Ramos (cell line): ENCODE measurements at regions not wholly inside any gene's neighbourhood (a gene's known extent, or its start where the extent isn't known, plus 50 kb on each side); places are given as distances from the start of the nearest gene placed in this dataset.
"Not testable (repeated sequence)": the region's sequence is repeated elsewhere in the genome, so short reads cannot be mapped to it uniquely, and the experiment has no call there.

ENCODE experiments used
- in situ Hi-C: fragments of 300-500 bp; cut with MboI; formaldehyde crosslinking; loops from one replicate; pipeline ENCODE4 v1.14.3; 2022; ENCODE audit warnings: low sequenced_read_pairs; ENCODE audit not compliant: unreplicated experiment

GRCh38 chr6:92024110-92024509 is 1395.2 kb downstream of the EPHA7 start:
- in situ Hi-C loops = no loop called here

DNA sequence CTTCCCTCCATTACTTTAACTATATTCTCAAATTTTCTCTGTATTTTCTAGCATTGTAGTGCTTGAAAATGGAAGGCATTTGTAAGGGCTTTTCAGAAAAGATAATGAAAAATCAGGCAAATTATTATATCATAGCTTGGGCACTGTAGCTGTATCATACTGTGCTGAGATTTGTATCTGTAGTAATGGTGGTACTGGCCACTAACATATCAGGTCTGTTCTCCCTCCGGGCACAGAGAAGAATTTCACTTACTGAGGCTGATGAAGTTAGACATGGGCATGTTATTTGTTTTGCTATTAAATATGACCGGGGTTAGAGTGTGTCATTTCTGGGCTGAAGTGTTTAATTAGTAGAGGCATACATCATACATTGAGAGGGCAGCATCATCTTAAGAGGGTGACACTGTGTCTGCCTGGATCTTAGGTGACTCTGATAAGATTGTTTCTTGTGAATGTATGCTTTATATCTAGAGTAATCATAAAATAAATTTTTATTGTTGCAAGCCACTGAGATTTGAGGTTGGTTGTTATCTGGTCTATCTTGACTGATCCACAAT is 1395.9 kb downstream of the EPHA7 start:
- in situ Hi-C loops = no loop called here

GRCh38 chr6:92011681-92012245 is 1407.6 kb downstream of the EPHA7 start:
- in situ Hi-C loops = no loop called here

GRCh38 chr6:92008757-92009502 is 1410.4 kb downstream of the EPHA7 start:
- in situ Hi-C loops = no loop called here

GRCh38 chr6:92000112-92000511 is 1413.2 kb upstream of the MAP3K7 start:
- in situ Hi-C loops = no loop called here

- in situ Hi-C loops = no loop called here
These were observed 1407.9 kb upstream of the MAP3K7 start for GRCh38 chr6:91994787-91995186.

- in situ Hi-C loops = no loop called here
These were observed 1395.7 kb upstream of the MAP3K7 start for GRCh38 chr6:91982559-91982958.

DNA sequence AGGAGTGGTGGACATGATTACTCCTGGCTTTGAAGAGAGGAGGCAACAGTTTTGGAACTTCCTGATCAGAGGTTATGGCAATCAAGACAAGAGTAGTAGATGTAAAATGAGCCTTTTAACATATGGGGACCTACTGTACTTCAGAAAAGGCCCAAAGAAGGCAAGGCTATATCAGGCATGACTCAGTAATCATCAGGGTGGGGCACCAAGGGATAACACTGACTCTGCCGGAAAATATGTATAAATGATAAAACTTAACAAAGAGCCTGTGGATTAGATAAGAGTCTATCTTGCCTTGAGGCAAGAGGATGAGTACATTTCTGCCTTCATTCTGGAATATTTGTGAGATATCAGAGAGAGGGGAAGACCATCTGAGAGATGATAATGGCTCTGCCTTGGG is 1389.9 kb upstream of the MAP3K7 start:
- in situ Hi-C loops = no loop called here

GRCh38 chr6:91970700-91971099 is 1383.8 kb upstream of the MAP3K7 start:
- in situ Hi-C loops = no loop called here

- in situ Hi-C loops = no loop called here
These were observed 1379.0 kb upstream of the MAP3K7 start for GRCh38 chr6:91965872-91966271.

GRCh38 chr6:91961671-91962070 is 1374.8 kb upstream of the MAP3K7 start:
- in situ Hi-C loops = no loop called here

GRCh38 chr6:91961236-91961635 is 1374.4 kb upstream of the MAP3K7 start:
- in situ Hi-C loops = no loop called here

DNA sequence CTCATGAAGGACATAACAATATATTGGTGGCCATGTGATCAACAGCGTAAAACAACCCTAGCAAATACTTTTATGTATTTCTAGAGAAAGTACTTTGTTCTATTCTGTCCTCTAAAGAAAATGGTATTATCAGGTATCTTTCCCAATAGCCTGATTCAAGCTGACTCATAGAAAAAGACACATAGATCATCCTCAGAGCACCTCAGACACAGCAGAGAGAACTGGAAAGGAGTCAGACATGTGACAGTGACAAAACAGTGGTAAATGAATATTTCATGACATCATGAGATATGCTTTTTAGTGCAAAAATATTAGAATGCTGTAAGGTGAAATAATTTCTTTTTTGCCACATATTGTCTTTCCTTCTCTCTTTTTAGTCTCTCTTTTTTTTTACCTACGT is 1355.0 kb upstream of the MAP3K7 start:
- in situ Hi-C loops = no loop called here

- in situ Hi-C loops = no loop called here
These were observed 1353.9 kb upstream of the MAP3K7 start for GRCh38 chr6:91940801-91941200.

DNA sequence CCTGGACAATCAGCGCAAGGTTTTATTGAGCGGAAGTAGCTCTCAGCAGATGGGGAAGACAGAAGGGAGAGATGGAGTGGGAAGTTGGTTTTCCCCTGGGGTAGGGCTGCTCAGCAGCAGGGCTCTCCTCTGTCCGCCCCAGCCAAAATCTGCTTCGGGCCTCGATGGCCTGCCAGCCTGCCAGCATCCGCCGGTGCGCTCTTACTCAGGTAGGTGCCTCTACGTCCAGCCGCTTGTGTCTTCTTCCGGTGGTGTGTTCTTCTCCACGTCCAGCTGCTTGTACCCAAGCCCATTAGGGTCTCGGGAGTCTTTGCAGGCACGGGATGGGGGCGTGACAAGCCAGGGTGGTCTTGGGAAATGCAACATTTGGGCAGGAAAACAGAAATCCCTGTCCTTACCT is 1340.0 kb upstream of the MAP3K7 start:
- in situ Hi-C loops = no loop called here

DNA sequence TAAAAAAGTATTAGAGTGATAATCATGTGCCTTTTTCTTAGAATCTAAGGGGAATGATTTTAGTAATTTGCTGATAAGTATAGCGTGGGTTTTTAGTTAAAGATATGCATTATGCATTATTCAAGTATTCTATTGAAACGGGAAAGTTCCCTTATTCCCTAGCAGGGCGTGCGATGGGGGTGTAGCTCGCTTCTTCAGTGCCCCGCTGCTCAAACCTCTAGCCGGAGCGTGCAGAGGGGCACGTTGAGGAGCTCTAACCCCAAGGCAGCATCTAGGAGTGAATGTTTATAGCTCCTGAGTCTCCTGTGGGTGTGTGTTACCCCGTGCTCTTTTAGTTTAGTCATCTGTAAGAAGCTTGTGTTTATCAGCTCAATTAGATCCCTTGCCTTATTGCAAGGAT is 1339.5 kb upstream of the MAP3K7 start:
- in situ Hi-C loops = no loop called here

DNA sequence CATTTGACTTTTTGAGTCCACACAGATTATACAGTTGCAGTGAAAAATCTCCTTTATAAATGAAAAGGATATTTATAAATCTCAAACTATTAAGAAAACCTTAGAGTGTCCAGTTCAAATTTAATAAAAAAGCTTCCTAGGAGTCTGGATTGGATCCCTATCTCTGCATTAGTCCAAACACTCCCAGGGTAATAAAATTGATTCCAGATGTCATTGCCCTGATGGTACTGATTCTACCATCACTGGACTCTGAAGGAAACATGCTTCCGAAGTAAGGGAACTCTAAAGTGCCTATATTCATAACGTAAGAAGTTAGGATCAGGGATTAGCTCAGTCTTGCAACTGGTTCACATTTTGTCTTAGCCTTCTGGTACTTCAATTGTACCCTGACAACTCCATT is 1325.1 kb upstream of the MAP3K7 start:
- in situ Hi-C loops = no loop called here

GRCh38 chr6:91904586-91905164 is 1317.8 kb upstream of the MAP3K7 start:
- in situ Hi-C loops = no loop called here

DNA sequence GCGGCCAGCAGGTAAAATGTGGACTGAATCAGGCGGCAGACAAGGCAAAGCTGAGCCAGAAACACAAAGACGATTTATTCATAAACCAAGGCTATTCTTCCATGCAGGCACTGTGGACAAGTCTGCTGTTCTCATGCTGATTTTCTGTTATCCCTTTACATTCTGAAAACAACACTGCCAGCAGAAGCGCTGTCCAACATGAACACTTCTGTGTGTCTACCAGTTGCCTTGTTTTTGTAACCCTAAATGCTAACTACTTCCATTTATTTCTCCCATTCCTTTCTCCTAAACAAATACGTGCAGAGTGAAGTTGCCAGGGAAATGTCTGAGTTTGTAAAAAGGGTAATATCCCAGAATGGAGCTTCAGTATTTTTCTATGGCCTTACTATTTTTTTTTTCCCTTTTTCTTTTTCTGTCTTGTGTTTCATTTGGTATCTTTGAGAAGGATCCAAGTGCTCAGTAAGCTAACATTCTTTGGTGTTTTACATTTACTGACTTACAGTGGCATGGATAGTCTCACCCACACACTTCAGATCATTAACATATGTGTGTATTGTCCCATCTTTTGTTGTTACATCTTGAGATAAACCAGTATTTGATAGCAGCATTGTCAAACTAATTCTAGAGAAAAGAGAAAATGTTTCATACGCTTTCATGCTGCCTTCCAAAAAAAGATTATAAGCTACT is 1308.9 kb upstream of the MAP3K7 start:
- in situ Hi-C loops = no loop called here

GRCh38 chr6:91886183-91886795 is 1299.4 kb upstream of the MAP3K7 start:
- in situ Hi-C loops = no loop called here

- in situ Hi-C loops = not testable (repeated sequence)
These were observed 1294.9 kb upstream of the MAP3K7 start for GRCh38 chr6:91881791-91882190.
